ENCODE measurements at regions not wholly inside any gene's neighbourhood (a gene's known extent, or its start where the extent isn't known, plus 50 kb on each side); places are given as distances from the start of the nearest gene placed in this dataset.
"Not testable (repeated sequence)": the region's sequence is repeated elsewhere in the genome, so short reads cannot be mapped to it uniquely, and the experiment has no call there.

DNA sequence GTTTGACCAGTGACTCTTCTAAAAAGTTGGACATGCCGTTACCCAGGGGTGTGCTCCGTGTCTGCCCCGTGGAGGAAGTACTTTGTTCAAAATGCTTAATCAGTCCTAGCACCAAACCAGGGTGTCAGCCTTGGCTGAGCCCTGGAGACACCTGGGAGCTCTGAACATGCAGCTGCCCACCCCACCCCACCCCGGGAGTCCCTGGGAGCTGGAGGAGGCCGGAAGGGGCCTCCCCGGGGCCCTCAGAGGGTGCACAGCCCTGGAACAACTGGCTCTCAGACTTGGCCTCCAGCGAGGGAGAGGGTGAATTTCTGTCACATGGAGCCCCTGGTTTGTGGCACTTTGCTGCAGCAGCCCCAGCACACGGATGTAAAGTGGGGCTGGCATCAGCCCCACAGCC, 152.1 kb downstream of the LAT start:
- H4K20me1 ChIP-seq (ENCODE audit: control insufficient read depth, insufficient read depth); intact Hi-C loops (cut with micrococcal nuclease; ENCODE audit: unreplicated experiment); H3K4me3 ChIP-seq; H3K27ac ChIP-seq (ENCODE audit: control insufficient read depth, insufficient read depth); POLR2A ChIA-PET; H3K9me3 ChIP-seq (replicated peaks; ENCODE audit: control insufficient read depth, insufficient read depth, low read length); H3K4me1 ChIP-seq (ENCODE audit: control insufficient read depth, insufficient read depth, low read length); RAD21 ChIA-PET (ENCODE audit: unreplicated experiment); SMC1A ChIA-PET (ENCODE audit: uncharacterized antibody, unreplicated experiment); H3K36me3 ChIP-seq (ENCODE audit: control insufficient read depth in 2 of 2, insufficient read depth in 2 of 2, low read length in 1 of 2); DNase-seq (ENCODE audit: low read depth, low spot score); H3K4me2 ChIP-seq (ENCODE audit: control insufficient read depth, insufficient read depth); in situ Hi-C loops (cut with MboI); H3K79me2 ChIP-seq (ENCODE audit: control insufficient read depth, insufficient read depth, low read length); H2AFZ ChIP-seq (ENCODE audit: control insufficient read depth, low read depth, low read length); H3K9ac ChIP-seq (ENCODE audit: control insufficient read depth, insufficient read depth, low read length); BruUV-seq (replicated peaks); FAIRE-seq; ATAC-seq; CTCF ChIA-PET; H3K27me3 ChIP-seq (replicated peaks in 1 of 2; ENCODE audit: control insufficient read depth in 2 of 2, insufficient read depth in 2 of 2, low read length in 1 of 2): not testable (repeated sequence)
- WGBS (ENCODE audit: insufficient coverage, insufficient replicate concordance, low lambda C conversion rate, missing lambda C conversion rate): 77% methylated on average over 5 of the region's 8 CpGs

DNA sequence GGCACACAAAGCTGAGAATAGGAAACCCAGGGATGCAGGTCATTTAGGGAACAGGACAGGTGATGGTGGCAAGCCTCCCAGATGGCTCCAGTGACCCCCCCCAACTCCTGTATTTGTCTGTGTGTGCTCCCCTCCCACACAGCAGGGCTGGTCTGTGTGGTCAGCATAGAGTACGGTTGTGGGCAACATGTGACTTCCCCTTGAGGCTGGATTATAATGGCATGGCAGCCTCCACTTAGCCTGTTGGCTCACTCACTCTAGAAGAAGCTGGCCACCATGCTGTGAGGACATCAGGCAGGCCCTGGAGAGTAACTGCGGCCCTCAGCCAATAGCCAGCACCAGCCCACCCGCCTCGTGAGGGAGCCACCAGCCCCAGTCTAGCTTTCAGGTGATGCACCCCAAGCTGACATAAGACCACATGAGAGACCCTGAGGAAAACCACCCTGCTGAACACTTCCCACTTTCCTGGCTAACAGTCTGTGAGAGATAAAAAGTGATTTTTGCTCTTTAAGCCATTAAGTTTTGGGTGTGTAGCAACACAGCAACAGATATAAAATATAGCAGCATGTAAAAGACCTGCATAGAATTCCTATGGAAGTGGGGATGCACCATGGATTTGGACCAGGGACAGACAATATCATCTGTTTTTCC, 151.3 kb downstream of the LAT start:
- H3K9me3 ChIP-seq (replicated peaks; ENCODE audit: control insufficient read depth, insufficient read depth, low read length); POLR2A ChIA-PET; RAD21 ChIA-PET (ENCODE audit: unreplicated experiment); H3K4me1 ChIP-seq (ENCODE audit: control insufficient read depth, insufficient read depth, low read length); H3K79me2 ChIP-seq (ENCODE audit: control insufficient read depth, insufficient read depth, low read length); ATAC-seq; BruUV-seq (replicated peaks); in situ Hi-C loops (cut with MboI); H3K36me3 ChIP-seq (ENCODE audit: control insufficient read depth in 2 of 2, insufficient read depth in 2 of 2, low read length in 1 of 2); H3K4me2 ChIP-seq (ENCODE audit: control insufficient read depth, insufficient read depth); intact Hi-C loops (cut with micrococcal nuclease; ENCODE audit: unreplicated experiment); H3K27me3 ChIP-seq (replicated peaks in 1 of 2; ENCODE audit: control insufficient read depth in 2 of 2, insufficient read depth in 2 of 2, low read length in 1 of 2); H4K20me1 ChIP-seq (ENCODE audit: control insufficient read depth, insufficient read depth); H3K27ac ChIP-seq (ENCODE audit: control insufficient read depth, insufficient read depth); CTCF ChIA-PET; DNase-seq (ENCODE audit: low read depth, low spot score); H3K4me3 ChIP-seq; SMC1A ChIA-PET (ENCODE audit: uncharacterized antibody, unreplicated experiment); H2AFZ ChIP-seq (ENCODE audit: control insufficient read depth, low read depth, low read length); H3K9ac ChIP-seq (ENCODE audit: control insufficient read depth, insufficient read depth, low read length); FAIRE-seq: not testable (repeated sequence)
- 100% methylated on average over 4 of the region's 4 CpGs for WGBS (ENCODE audit: insufficient coverage, insufficient replicate concordance, low lambda C conversion rate, missing lambda C conversion rate)

DNA sequence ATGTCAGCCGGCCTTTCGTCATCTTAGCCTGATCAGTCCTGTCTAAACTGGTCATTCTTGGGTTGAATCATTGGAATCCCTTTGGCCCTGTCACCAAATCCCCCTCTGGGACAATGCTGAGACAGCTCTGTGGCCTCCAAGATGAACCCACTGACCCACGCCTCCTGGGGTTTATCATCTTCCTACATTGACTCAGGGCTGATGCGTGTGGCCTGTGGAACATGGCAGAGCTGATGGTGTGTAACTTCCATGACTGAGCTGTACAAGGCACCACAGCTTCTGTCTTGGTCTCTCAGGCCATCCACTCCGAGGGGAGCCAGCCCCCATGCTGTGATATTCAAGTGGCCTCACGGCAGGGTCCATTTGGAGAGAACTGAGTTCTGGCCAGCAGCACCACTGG, 150.2 kb downstream of the LAT start:
- H3K4me1 ChIP-seq (ENCODE audit: control insufficient read depth, insufficient read depth, low read length); H3K9me3 ChIP-seq (replicated peaks; ENCODE audit: control insufficient read depth, insufficient read depth, low read length); H3K79me2 ChIP-seq (ENCODE audit: control insufficient read depth, insufficient read depth, low read length); H3K27ac ChIP-seq (ENCODE audit: control insufficient read depth, insufficient read depth); SMC1A ChIA-PET (ENCODE audit: uncharacterized antibody, unreplicated experiment); H2AFZ ChIP-seq (ENCODE audit: control insufficient read depth, low read depth, low read length); RAD21 ChIA-PET (ENCODE audit: unreplicated experiment); ATAC-seq; POLR2A ChIA-PET; in situ Hi-C loops (cut with MboI); H3K4me3 ChIP-seq; H4K20me1 ChIP-seq (ENCODE audit: control insufficient read depth, insufficient read depth); H3K36me3 ChIP-seq (ENCODE audit: control insufficient read depth in 2 of 2, insufficient read depth in 2 of 2, low read length in 1 of 2); CTCF ChIA-PET; H3K9ac ChIP-seq (ENCODE audit: control insufficient read depth, insufficient read depth, low read length); BruUV-seq (replicated peaks); H3K27me3 ChIP-seq (replicated peaks in 1 of 2; ENCODE audit: control insufficient read depth in 2 of 2, insufficient read depth in 2 of 2, low read length in 1 of 2); DNase-seq (ENCODE audit: low read depth, low spot score); intact Hi-C loops (cut with micrococcal nuclease; ENCODE audit: unreplicated experiment); H3K4me2 ChIP-seq (ENCODE audit: control insufficient read depth, insufficient read depth): not testable (repeated sequence)
- 68% methylated on average over 6 of the region's 6 CpGs for WGBS (ENCODE audit: insufficient coverage, insufficient replicate concordance, low lambda C conversion rate, missing lambda C conversion rate)
- FAIRE-seq: peak; percentile 73

DNA sequence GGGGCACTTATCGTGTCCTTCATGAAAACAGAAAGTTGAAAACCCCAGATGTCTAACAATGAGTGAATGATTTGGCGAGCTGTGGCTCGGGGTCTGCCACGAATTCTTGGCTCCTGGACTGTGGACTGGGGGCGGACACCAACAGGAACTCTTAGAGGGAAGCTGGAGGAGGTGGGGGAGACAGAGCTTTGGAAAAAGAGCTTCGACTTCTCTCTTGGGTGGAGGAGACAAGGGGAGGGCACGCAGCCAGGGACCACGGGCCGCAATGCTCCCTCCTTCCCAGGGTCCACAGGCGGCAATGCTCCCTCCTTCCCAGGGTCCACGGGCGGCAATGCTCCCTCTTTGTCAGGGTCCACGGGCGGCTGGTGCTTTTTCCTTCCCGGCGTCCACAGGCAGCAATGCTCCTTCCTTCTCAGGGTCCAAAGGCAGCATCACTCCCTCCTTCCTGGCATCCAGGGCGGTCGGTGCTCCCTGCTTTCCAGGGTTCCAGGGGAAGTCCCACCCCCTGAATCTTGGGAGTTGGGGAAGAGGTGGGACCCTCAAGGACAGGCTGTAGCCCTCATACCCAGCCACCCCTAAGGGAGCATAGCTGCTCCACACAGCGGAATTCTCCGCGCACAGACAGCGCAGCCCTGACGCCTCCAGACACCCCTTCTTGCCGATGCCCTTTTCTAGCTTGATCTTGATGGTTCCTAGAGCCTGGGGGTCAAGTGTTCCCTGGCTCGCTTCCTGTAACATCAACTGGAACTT, 149.0 kb downstream of the LAT start:
- in situ Hi-C loops (cut with MboI); CTCF ChIA-PET; H3K4me1 ChIP-seq (ENCODE audit: control insufficient read depth, insufficient read depth, low read length); FAIRE-seq; H3K79me2 ChIP-seq (ENCODE audit: control insufficient read depth, insufficient read depth, low read length); H3K9me3 ChIP-seq (replicated peaks; ENCODE audit: control insufficient read depth, insufficient read depth, low read length); BruUV-seq (replicated peaks); H3K27me3 ChIP-seq (replicated peaks in 1 of 2; ENCODE audit: control insufficient read depth in 2 of 2, insufficient read depth in 2 of 2, low read length in 1 of 2); DNase-seq (ENCODE audit: low read depth, low spot score); H3K4me3 ChIP-seq; POLR2A ChIA-PET; H2AFZ ChIP-seq (ENCODE audit: control insufficient read depth, low read depth, low read length); H3K36me3 ChIP-seq (ENCODE audit: control insufficient read depth in 2 of 2, insufficient read depth in 2 of 2, low read length in 1 of 2); intact Hi-C loops (cut with micrococcal nuclease; ENCODE audit: unreplicated experiment); H3K27ac ChIP-seq (ENCODE audit: control insufficient read depth, insufficient read depth); H3K4me2 ChIP-seq (ENCODE audit: control insufficient read depth, insufficient read depth); RAD21 ChIA-PET (ENCODE audit: unreplicated experiment); ATAC-seq; H3K9ac ChIP-seq (ENCODE audit: control insufficient read depth, insufficient read depth, low read length); H4K20me1 ChIP-seq (ENCODE audit: control insufficient read depth, insufficient read depth); SMC1A ChIA-PET (ENCODE audit: uncharacterized antibody, unreplicated experiment): not testable (repeated sequence)
- WGBS (ENCODE audit: insufficient coverage, insufficient replicate concordance, low lambda C conversion rate, missing lambda C conversion rate): 93% methylated on average over 25 of the region's 25 CpGs

Measured in GM12878 (cell line).